ENCODE measurements at regions not wholly inside any gene's neighbourhood (a gene's known extent, or its start where the extent isn't known, plus 50 kb on each side); places are given as distances from the start of the nearest gene placed in this dataset.

GRCh38 chr6:137734875-137735182 is 132.2 kb upstream of the TNFAIP3 start:
- Histone ChIP-seq H3K27ac (no peak overlapping the region), H3K36me3 (no peaks in the 10 kb centered on the region), H3K27me3 (no peaks in the 10 kb centered on the region), H3K9me3 (no peaks in the 10 kb centered on the region), H3K4me1 (peaks cover 0 to 6% (median 1%) of the 10 kb centered on the region in 4 donors), H3K4me3 (no peak overlapping the region)
- 29% methylated on average over 4 of the region's 4 CpGs for WGBS (ENCODE audit: insufficient coverage, low coverage, low lambda C conversion rate, missing lambda C conversion rate)
- no peak for TF ChIP-seq CTCF (IDR thresholded peaks at IDR 0.05)
- no peak for TF ChIP-seq POLR2A (IDR thresholded peaks at IDR 0.05)
- intact Hi-C loops (cut with DNase I): no loop called here
- no peak for DNase-seq
- peak; percentile 49 to 76 (median 67) for ATAC-seq

GRCh38 chr6:137736048-137736818 is 130.8 kb upstream of the TNFAIP3 start:
- Histone ChIP-seq H3K4me3 (no peak overlapping the region), H3K4me1 (peaks cover 0 to 6% (median 1%) of the 10 kb centered on the region in 4 donors), H3K27me3 (no peaks in the 10 kb centered on the region), H3K9me3 (no peaks in the 10 kb centered on the region), H3K36me3 (no peaks in the 10 kb centered on the region), H3K27ac (no peak overlapping the region)
- WGBS (ENCODE audit: insufficient coverage, low coverage, low lambda C conversion rate, missing lambda C conversion rate): 100% methylated on average over 2 of the region's 6 CpGs
- DNase-seq (no peak), ATAC-seq (no peak)
- TF ChIP-seq CTCF (IDR thresholded peaks at IDR 0.05): no peak
- no peak for TF ChIP-seq POLR2A (IDR thresholded peaks at IDR 0.05)
- intact Hi-C loops (cut with DNase I): no loop called here

GRCh38 chr6:137736911-137737310 is 130.1 kb upstream of the TNFAIP3 start:
- intact Hi-C loops (cut with DNase I): no loop called here
- H3K4me1 ChIP-seq: peaks cover 0 to 3% (median 1%) of the 10 kb centered on the region in 4 donors
- 68% methylated on average over 4 of the region's 4 CpGs for WGBS (ENCODE audit: insufficient coverage, low coverage, low lambda C conversion rate, missing lambda C conversion rate)
- no peak for DNase-seq
- no peak overlapping the region for H3K4me3 ChIP-seq
- no peak for ATAC-seq
- no peak for TF ChIP-seq CTCF (IDR thresholded peaks at IDR 0.05)
- TF ChIP-seq POLR2A (IDR thresholded peaks at IDR 0.05): no peak
- no peaks in the 10 kb centered on the region for H3K27me3 ChIP-seq
- H3K9me3 ChIP-seq: no peaks in the 10 kb centered on the region
- H3K27ac ChIP-seq: no peak overlapping the region
- no peaks in the 10 kb centered on the region for H3K36me3 ChIP-seq

- intact Hi-C loops (cut with DNase I): no loop called here
- Histone ChIP-seq H3K27me3 (no peaks in the 10 kb centered on the region), H3K4me1 (no peaks in the 10 kb centered on the region), H3K4me3 (no peak overlapping the region), H3K9me3 (no peaks in the 10 kb centered on the region), H3K27ac (no peak overlapping the region), H3K36me3 (no peaks in the 10 kb centered on the region)
- TF ChIP-seq POLR2A (IDR thresholded peaks at IDR 0.05): no peak
- DNase-seq: no peak
- WGBS (ENCODE audit: insufficient coverage, low coverage, low lambda C conversion rate, missing lambda C conversion rate): 64% methylated on average over 5 of the region's 6 CpGs
- peak in 1 of 4 donors; percentile 26 for ATAC-seq
These were observed 129.0 kb upstream of the TNFAIP3 start for GRCh38 chr6:137737836-137738596.

GRCh38 chr6:137738931-137739504 is 128.0 kb upstream of the TNFAIP3 start:
- Histone ChIP-seq H3K27me3 (no peaks in the 10 kb centered on the region), H3K9me3 (no peaks in the 10 kb centered on the region), H3K4me1 (no peaks in the 10 kb centered on the region), H3K4me3 (no peak overlapping the region), H3K27ac (no peak overlapping the region), H3K36me3 (no peaks in the 10 kb centered on the region)
- DNase-seq (no peak), ATAC-seq (no peak)
- 82% methylated on average over 4 of the region's 4 CpGs for WGBS (ENCODE audit: insufficient coverage, low coverage, low lambda C conversion rate, missing lambda C conversion rate)
- no peak for TF ChIP-seq CTCF (IDR thresholded peaks at IDR 0.05)
- no peak for TF ChIP-seq POLR2A (IDR thresholded peaks at IDR 0.05)
- intact Hi-C loops (cut with DNase I): no loop called here

All from right lobe of liver (tissue), 6 donors.